Urinary bladder (tissue), 3 donors: ENCODE measurements at regions not wholly inside any gene's neighbourhood (a gene's known extent, or its start where the extent isn't known, plus 50 kb on each side); places are given as distances from the start of the nearest gene placed in this dataset.

Experiments used
- DNase-seq: peaks from one replicate; pipeline ENCODE4 v3.0.0-alpha.2; 2015; ENCODE audit errors: extremely low spot score
- H3K27ac ChIP-seq: one replicate; pipeline ENCODE4 v1.5.1; 2013; ENCODE audit warnings: low read depth, mild to moderate bottlenecking, moderate library complexity
- H3K36me3 ChIP-seq: one replicate; pipeline ENCODE4 v1.6.1; 2013; ENCODE audit warnings: mild to moderate bottlenecking, moderate library complexity; ENCODE audit not compliant: insufficient read depth
- H3K4me1 ChIP-seq: one replicate; pipeline ENCODE4 v1.6.1; 2013; ENCODE audit warnings: mild to moderate bottlenecking, moderate library complexity; ENCODE audit not compliant: insufficient read depth
- H3K4me3 ChIP-seq: one replicate; pipeline ENCODE4 v1.5.1; 2013; ENCODE audit warnings: low read depth, low read length
- WGBS: extraction: QIAGEN DNeasy Blood & Tissue Kit; methylation state at CpG from one replicate; pipeline ENCODE4 v1.1.7; 2013; 5-methylcytosine and 5-hydroxymethylcytosine counted together
- donor health status: healthy with polysubstance abuse.
- donor health status: healthy.

GRCh38 chr7:142698429-142698828 is 50.8 kb upstream of the PRSS1 start:
- 94% methylated on average over 1 of the region's 1 CpG for WGBS

GRCh38 chr7:142697270-142697669 is 52.0 kb upstream of the PRSS1 start:
- no peak overlapping the region for H3K27ac ChIP-seq
- no peak for DNase-seq
- no peak overlapping the region for H3K4me3 ChIP-seq
- H3K36me3 ChIP-seq = no peaks in the 10 kb centered on the region
- WGBS = 41% methylated on average over 4 of the region's 4 CpGs
- H3K4me1 ChIP-seq = no peaks in the 10 kb centered on the region

More at GRCh38 chr7:142698429-142698828, 50.8 kb upstream of the PRSS1 start:
- Histone ChIP-seq H3K4me1 (no peaks in the 10 kb centered on the region), H3K27ac (no peak overlapping the region), H3K36me3 (no peaks in the 10 kb centered on the region), H3K4me3 (no peak overlapping the region)
- DNase-seq = no peak

GRCh38 chr7:142696456-142697179 is 52.7 kb upstream of the PRSS1 start:
- H3K4me3 ChIP-seq = no peak overlapping the region
- no peaks in the 10 kb centered on the region for H3K4me1 ChIP-seq
- DNase-seq = no peak
- no peak overlapping the region for H3K27ac ChIP-seq
- H3K36me3 ChIP-seq = no peaks in the 10 kb centered on the region

GRCh38 chr7:142693911-142694310 is 55.4 kb upstream of the PRSS1 start:
- H3K27ac ChIP-seq = no peak overlapping the region
- no peak for DNase-seq
- H3K4me1 ChIP-seq = no peaks in the 10 kb centered on the region
- no peak overlapping the region for H3K4me3 ChIP-seq
- no peaks in the 10 kb centered on the region for H3K36me3 ChIP-seq

GRCh38 chr7:142690554-142691182 is 58.6 kb upstream of the PRSS1 start:
- no peaks in the 10 kb centered on the region for H3K4me1 ChIP-seq
- no peak for DNase-seq
- WGBS = 62% methylated on average over 2 of the region's 2 CpGs

GRCh38 chr7:142689439-142690120 is 59.7 kb upstream of the PRSS1 start:
- no peaks in the 10 kb centered on the region for H3K4me1 ChIP-seq
- no peak for DNase-seq

More at GRCh38 chr7:142690554-142691182, 58.6 kb upstream of the PRSS1 start:
- no peak overlapping the region for H3K4me3 ChIP-seq
- H3K27ac ChIP-seq = no peak overlapping the region
- no peaks in the 10 kb centered on the region for H3K36me3 ChIP-seq

GRCh38 chr7:142685877-142686508 is 63.3 kb upstream of the PRSS1 start:
- DNase-seq = no peak
- H3K4me1 ChIP-seq = no peaks in the 10 kb centered on the region
- 66% methylated on average over 2 of the region's 2 CpGs for WGBS
- H3K27ac ChIP-seq = no peak overlapping the region
- H3K36me3 ChIP-seq = no peaks in the 10 kb centered on the region
- H3K4me3 ChIP-seq = no peak overlapping the region

More at GRCh38 chr7:142689439-142690120, 59.7 kb upstream of the PRSS1 start:
- no peaks in the 10 kb centered on the region for H3K36me3 ChIP-seq
- 68% methylated on average over 3 of the region's 3 CpGs for WGBS
- H3K4me3 ChIP-seq = no peak overlapping the region
- H3K27ac ChIP-seq = no peak overlapping the region

GRCh38 chr7:142681314-142682092 is 67.8 kb upstream of the PRSS1 start:
- H3K27ac ChIP-seq = no peak overlapping the region
- no peaks in the 10 kb centered on the region for H3K36me3 ChIP-seq
- DNase-seq = no peak
- H3K4me3 ChIP-seq = no peak overlapping the region
- H3K4me1 ChIP-seq = no peaks in the 10 kb centered on the region
- WGBS = 60% methylated on average over 3 of the region's 3 CpGs

GRCh38 chr7:142671506-142671905 is 77.8 kb upstream of the PRSS1 start:
- H3K36me3 ChIP-seq = no peaks in the 10 kb centered on the region
- H3K4me3 ChIP-seq = no peak overlapping the region
- no peaks in the 10 kb centered on the region for H3K4me1 ChIP-seq
- 59% methylated on average over 2 of the region's 2 CpGs for WGBS
- no peak for DNase-seq
- H3K27ac ChIP-seq = no peak overlapping the region

- Histone ChIP-seq H3K36me3 (no peaks in the 10 kb centered on the region), H3K27ac (no peak overlapping the region), H3K4me3 (no peak overlapping the region), H3K4me1 (no peaks in the 10 kb centered on the region)
- WGBS = 77% methylated on average over 1 of the region's 1 CpG
- DNase-seq = no peak
Measured at GRCh38 chr7:142670511-142670910, 78.8 kb upstream of the PRSS1 start.

- Histone ChIP-seq H3K27ac (no peak overlapping the region), H3K36me3 (no peaks in the 10 kb centered on the region), H3K4me1 (no peaks in the 10 kb centered on the region), H3K4me3 (no peak overlapping the region)
- WGBS = 42% methylated on average over 2 of the region's 2 CpGs
- DNase-seq = no peak
Measured at GRCh38 chr7:142669074-142669654, 80.1 kb upstream of the PRSS1 start.

GRCh38 chr7:142668495-142668894 is 80.8 kb upstream of the PRSS1 start:
- no peak for DNase-seq

GRCh38 chr7:142657376-142657775 is 91.9 kb upstream of the PRSS1 start:
- WGBS = 47% methylated on average over 1 of the region's 1 CpG
- DNase-seq = no peak
- Histone ChIP-seq H3K36me3 (no peaks in the 10 kb centered on the region), H3K27ac (no peak overlapping the region), H3K4me3 (no peak overlapping the region), H3K4me1 (no peaks in the 10 kb centered on the region)

More at GRCh38 chr7:142668495-142668894, 80.8 kb upstream of the PRSS1 start:
- no peak overlapping the region for H3K27ac ChIP-seq
- no peaks in the 10 kb centered on the region for H3K4me1 ChIP-seq
- no peak overlapping the region for H3K4me3 ChIP-seq
- H3K36me3 ChIP-seq = no peaks in the 10 kb centered on the region
- 29% methylated on average over 4 of the region's 4 CpGs for WGBS
